ENCODE measurements at regions not wholly inside any gene's neighbourhood (a gene's known extent, or its start where the extent isn't known, plus 50 kb on each side); places are given as distances from the start of the nearest gene placed in this dataset.

DNA sequence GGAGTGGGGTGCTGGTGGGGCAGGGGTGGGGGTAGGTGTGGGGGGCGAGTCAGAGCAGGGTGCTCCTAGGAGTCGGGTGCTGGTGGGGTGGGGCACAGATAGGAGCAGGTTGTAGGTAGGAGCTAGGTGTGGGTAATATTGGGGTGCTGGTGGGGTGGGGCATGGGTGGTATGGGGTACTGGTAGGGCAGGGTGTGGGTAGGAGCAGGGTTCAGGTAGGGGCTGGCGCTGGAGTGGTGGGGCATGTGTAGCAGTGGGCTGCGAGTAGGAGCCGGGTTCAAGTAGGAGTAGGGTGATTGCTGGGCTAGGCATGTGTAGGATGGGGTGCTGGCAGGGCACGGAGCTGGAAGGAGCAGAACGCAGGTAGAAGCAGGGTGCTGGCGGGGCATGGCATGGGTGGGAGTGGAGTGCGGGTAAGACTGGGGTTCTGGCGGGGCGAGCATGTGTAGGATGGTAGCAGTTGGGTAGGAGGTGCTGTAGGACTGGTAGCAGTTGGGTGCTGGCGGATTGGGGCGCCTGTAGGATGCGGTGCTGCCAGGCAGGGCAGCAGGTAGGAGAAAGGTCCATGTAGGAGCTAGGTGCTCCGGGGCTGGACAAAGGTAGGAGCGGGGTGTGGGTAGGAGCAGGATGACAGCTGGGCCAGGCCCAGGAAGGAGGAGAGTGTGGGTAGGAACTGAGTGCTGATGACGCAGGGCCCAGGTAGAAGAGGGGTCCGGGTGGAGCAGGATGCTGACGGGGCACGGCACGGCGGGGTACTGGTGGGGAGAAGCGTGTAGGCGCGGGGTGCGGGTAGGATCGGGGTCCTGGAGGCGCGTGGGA lies 105.5 kb upstream of the SIMC1 start:
- ATAC-seq: no peak
- CTCF ChIA-PET (ENCODE audit: low intra/inter-chr PET ratio): no interaction called here
- intact Hi-C loops (cut with micrococcal nuclease): no loop called here
- TF ChIP-seq EGR1 (conservative IDR thresholded peaks at IDR 0.05) (no peak), BACH1 (tag; IDR thresholded peaks at IDR 0.05) (no peak), ID3 (CRISPR knock-in tag; IDR thresholded peaks at IDR 0.05) (no peak), ID3 (tag; IDR thresholded peaks at IDR 0.05) (no peak), ZNF655 (CRISPR knock-in tag; IDR thresholded peaks at IDR 0.05) (no peak), PBX2 (CRISPR knock-in tag; IDR thresholded peaks at IDR 0.05; ENCODE audit: low read depth) (no peak), PBX2 (tag; conservative IDR thresholded peaks at IDR 0.05; ENCODE audit: low read depth) (no peak)
- TF ChIP-seq, protein P1, sequence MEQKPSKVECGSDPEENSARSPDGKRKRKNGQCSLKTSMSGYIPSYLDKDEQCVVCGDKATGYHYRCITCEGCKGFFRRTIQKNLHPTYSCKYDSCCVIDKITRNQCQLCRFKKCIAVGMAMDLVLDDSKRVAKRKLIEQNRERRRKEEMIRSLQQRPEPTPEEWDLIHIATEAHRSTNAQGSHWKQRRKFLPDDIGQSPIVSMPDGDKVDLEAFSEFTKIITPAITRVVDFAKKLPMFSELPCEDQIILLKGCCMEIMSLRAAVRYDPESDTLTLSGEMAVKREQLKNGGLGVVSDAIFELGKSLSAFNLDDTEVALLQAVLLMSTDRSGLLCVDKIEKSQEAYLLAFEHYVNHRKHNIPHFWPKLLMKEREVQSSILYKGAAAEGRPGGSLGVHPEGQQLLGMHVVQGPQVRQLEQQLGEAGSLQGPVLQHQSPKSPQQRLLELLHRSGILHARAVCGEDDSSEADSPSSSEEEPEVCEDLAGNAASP (IDR thresholded peaks at IDR 0.05): no peak

More for the DNA sequence above, 105.5 kb upstream of the SIMC1 start:
- WGBS (ENCODE audit: insufficient coverage, low coverage, missing lambda C conversion rate): 71% methylated on average over 17 of the region's 29 CpGs
- DNase-seq (ENCODE audit: extremely low read depth in 1 of 4, low spot score in 3 of 4): no peak
- H3K27me3 ChIP-seq (ENCODE audit: control insufficient read depth in 2 of 2, insufficient read depth in 2 of 2, low read length in 2 of 2): no peaks in the 10 kb centered on the region
- H3K4me2 ChIP-seq (ENCODE audit: insufficient read depth, low read length): no peak overlapping the region
- no peaks in the 10 kb centered on the region for H3K9me1 ChIP-seq (ENCODE audit: control insufficient read depth, insufficient read depth, low read length)
- H3K79me2 ChIP-seq (ENCODE audit: control insufficient read depth, insufficient read depth, low read length): no peaks in the 10 kb centered on the region
- no peak overlapping the region for H3K4me3 ChIP-seq
- no peaks in the 10 kb centered on the region for H3K36me3 ChIP-seq (ENCODE audit: control insufficient read depth, insufficient read depth, low read length)
- peaks cover 0 to 25% of the 10 kb centered on the region in 2 experiments; a peak in 2 of 5 replicates for H3K4me1 ChIP-seq (replicated peaks in 1 of 2; ENCODE audit: control insufficient read depth in 2 of 2, insufficient read depth in 2 of 2, low read length in 2 of 2)
- no peaks in the 10 kb centered on the region for H4K20me1 ChIP-seq (replicated peaks; ENCODE audit: control insufficient read depth, insufficient read depth, low read length)
- POLR2A ChIA-PET: interaction anchor here (1.0 kb wide), 1 partner anchor 680 kb away, joined by 3 read pairs; no protein-coding TSS in a partner anchor
- H3K9ac ChIP-seq (ENCODE audit: insufficient read depth in 1 of 2, low read depth in 2 of 2, low read length in 2 of 2): no peak overlapping the region
- no peaks in the 10 kb centered on the region for H3K9me3 ChIP-seq (replicated peaks; ENCODE audit: control insufficient read depth, insufficient read depth, low read depth, low read length)
- BruUV-seq (replicated peaks): no TSS peak
- no peak overlapping the region for H3K27ac ChIP-seq (ENCODE audit: extremely low read depth, low read depth, low read length)
- FAIRE-seq: no peak
- no peak overlapping the region for H2AFZ ChIP-seq (ENCODE audit: low read depth, low read length)
- in situ Hi-C loops (cut with MboI): no loop called here
